ENCODE measurements at regions not wholly inside any gene's neighbourhood (a gene's known extent, or its start where the extent isn't known, plus 50 kb on each side); places are given as distances from the start of the nearest gene placed in this dataset.

DNA sequence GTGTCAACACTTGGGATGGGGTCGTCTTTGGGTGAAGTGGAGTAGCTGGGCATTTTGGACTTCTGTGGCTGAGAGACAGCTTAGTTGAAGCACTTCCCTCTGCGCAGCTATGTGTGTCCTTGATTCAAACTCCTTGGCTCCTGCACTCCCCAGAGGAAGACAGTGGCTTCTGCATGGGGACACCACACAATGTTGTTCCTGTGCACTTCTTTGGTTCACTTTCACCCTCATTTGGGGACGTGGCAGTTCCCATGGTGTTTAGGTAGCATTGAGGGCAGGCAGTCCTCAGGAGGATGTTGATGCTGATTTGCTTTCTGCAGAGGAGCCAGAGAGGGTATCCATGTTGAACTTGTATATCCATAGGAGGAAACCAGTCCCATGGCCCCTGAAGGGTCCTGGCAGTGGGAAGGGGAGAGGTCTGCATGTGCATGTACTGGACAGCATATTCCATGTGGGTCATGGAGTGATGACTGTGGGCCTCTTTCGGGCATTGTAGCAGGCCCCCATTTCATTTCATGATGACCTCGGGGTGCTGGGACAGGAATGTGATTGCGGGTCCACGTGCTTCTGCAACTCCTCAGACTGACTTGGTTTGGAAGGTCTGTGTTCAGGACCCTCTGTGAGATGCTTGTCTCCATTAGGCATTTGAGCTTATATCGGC lies 135.4 kb downstream of the SNRPN start:
- peaks cover 6% of the 10 kb centered on the region for H3K36me3 ChIP-seq (ENCODE audit: insufficient read depth, low read length)
- no peak overlapping the region for H3K27ac ChIP-seq (ENCODE audit: low read length)
- no peaks in the 10 kb centered on the region for H3F3A ChIP-seq (ENCODE audit: insufficient read depth, low read length, poor library complexity, severe bottlenecking)
- no peaks in the 10 kb centered on the region for H3K79me2 ChIP-seq (replicated peaks; ENCODE audit: insufficient read depth, low read length)
- H4K20me1 ChIP-seq (ENCODE audit: insufficient read depth), result no peaks in the 10 kb centered on the region
- peaks cover 13% of the 10 kb centered on the region for H3K9me3 ChIP-seq (ENCODE audit: low read length)
- no peak overlapping the region for H3K4me3 ChIP-seq (ENCODE audit: low read length)
- no peak overlapping the region for H3K9ac ChIP-seq (ENCODE audit: low read length)
- no peak overlapping the region for H2AFZ ChIP-seq (ENCODE audit: low read depth, low read length)
- H3K4me2 ChIP-seq (ENCODE audit: low read length), result no peak overlapping the region
- no peaks in the 10 kb centered on the region for H3K27me3 ChIP-seq (ENCODE audit: insufficient read depth, low read depth, low read length)
- H3K9me2 ChIP-seq (ENCODE audit: insufficient read depth, low read length), result no peaks in the 10 kb centered on the region
- TF ChIP-seq EZH2 (IDR thresholded peaks at IDR 0.05; ENCODE audit: borderline replicate concordance, insufficient read depth, low read length, poor library complexity, severe bottlenecking) (no peak), TAF1 (IDR thresholded peaks at IDR 0.05; ENCODE audit: low read depth) (no peak), RAD21 (conservative IDR thresholded peaks at IDR 0.05) (no peak), REST (IDR thresholded peaks at IDR 0.05; ENCODE audit: borderline replicate concordance) (no peak), POLR2AphosphoS5 (IDR thresholded peaks at IDR 0.05) (no peak), MXI1 (conservative IDR thresholded peaks at IDR 0.05; ENCODE audit: poor library complexity, severe bottlenecking) (no peak), EP300 (conservative IDR thresholded peaks at IDR 0.05; ENCODE audit: poor library complexity, severe bottlenecking) (no peak), SMC3 (conservative IDR thresholded peaks at IDR 0.05; ENCODE audit: poor library complexity) (no peak)
- TF ChIP-seq, protein P1, sequence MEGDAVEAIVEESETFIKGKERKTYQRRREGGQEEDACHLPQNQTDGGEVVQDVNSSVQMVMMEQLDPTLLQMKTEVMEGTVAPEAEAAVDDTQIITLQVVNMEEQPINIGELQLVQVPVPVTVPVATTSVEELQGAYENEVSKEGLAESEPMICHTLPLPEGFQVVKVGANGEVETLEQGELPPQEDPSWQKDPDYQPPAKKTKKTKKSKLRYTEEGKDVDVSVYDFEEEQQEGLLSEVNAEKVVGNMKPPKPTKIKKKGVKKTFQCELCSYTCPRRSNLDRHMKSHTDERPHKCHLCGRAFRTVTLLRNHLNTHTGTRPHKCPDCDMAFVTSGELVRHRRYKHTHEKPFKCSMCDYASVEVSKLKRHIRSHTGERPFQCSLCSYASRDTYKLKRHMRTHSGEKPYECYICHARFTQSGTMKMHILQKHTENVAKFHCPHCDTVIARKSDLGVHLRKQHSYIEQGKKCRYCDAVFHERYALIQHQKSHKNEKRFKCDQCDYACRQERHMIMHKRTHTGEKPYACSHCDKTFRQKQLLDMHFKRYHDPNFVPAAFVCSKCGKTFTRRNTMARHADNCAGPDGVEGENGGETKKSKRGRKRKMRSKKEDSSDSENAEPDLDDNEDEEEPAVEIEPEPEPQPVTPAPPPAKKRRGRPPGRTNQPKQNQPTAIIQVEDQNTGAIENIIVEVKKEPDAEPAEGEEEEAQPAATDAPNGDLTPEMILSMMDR (IDR thresholded peaks at IDR 0.05; ENCODE audit: poor library complexity, severe bottlenecking), result no peak

DNA sequence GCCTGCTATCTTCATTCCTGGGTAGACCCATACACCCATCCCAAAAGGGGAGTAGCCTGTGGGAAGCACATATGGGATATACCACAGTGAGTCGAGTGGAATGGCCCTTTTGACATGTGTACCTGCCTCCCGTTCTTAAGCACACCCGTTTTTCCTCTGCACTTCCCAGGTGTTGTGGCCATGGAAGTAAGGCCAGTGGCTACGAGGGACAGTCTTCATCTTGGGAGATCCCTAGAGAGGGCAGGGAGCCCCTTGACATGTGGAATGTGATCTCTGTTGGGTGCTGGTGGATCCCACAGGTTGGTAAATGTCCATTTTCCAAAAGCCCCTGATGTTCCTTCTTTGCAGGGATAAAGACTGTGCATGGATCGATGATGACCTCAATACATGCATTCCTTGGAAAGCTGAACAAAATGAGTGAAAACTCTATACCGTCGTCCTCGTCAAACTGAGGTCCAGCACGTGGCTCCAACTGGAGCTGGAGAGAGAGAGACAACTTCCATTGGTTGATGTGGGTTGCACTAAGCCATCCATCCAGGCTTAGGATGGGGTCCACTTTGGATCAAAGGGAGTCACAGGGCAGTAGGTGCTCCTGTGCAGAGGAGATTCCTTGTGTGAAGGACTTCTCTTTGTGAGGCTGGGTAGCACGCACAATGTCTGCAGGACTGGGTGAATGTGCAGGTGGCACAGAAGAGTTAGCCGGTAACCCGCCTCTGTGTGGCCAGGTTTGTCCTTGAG lies 136.8 kb downstream of the SNRPN start:
- H4K20me1 ChIP-seq (ENCODE audit: insufficient read depth), result no peaks in the 10 kb centered on the region
- H3K27me3 ChIP-seq (ENCODE audit: insufficient read depth, low read depth, low read length), result no peaks in the 10 kb centered on the region
- no peaks in the 10 kb centered on the region for H3F3A ChIP-seq (ENCODE audit: insufficient read depth, low read length, poor library complexity, severe bottlenecking)
- H3K4me2 ChIP-seq (ENCODE audit: low read length), result no peak overlapping the region
- no peak overlapping the region for H3K27ac ChIP-seq (ENCODE audit: low read length)
- H3K9me3 ChIP-seq (ENCODE audit: low read length), result peaks cover 12% of the 10 kb centered on the region
- TF ChIP-seq SMC3 (conservative IDR thresholded peaks at IDR 0.05; ENCODE audit: poor library complexity) (no peak), TAF1 (IDR thresholded peaks at IDR 0.05; ENCODE audit: low read depth) (no peak), RAD21 (conservative IDR thresholded peaks at IDR 0.05) (no peak), POLR2AphosphoS5 (IDR thresholded peaks at IDR 0.05) (no peak), REST (IDR thresholded peaks at IDR 0.05; ENCODE audit: borderline replicate concordance) (no peak), EP300 (conservative IDR thresholded peaks at IDR 0.05; ENCODE audit: poor library complexity, severe bottlenecking) (no peak), MXI1 (conservative IDR thresholded peaks at IDR 0.05; ENCODE audit: poor library complexity, severe bottlenecking) (no peak), EZH2 (IDR thresholded peaks at IDR 0.05; ENCODE audit: borderline replicate concordance, insufficient read depth, low read length, poor library complexity, severe bottlenecking) (no peak)
- TF ChIP-seq, protein P1 (IDR thresholded peaks at IDR 0.05; ENCODE audit: poor library complexity, severe bottlenecking), result no peak
- H3K4me3 ChIP-seq (ENCODE audit: low read length), result no peak overlapping the region
- no peak overlapping the region for H3K9ac ChIP-seq (ENCODE audit: low read length)
- H2AFZ ChIP-seq (ENCODE audit: low read depth, low read length), result no peak overlapping the region
- peaks cover 3% of the 10 kb centered on the region for H3K79me2 ChIP-seq (replicated peaks; ENCODE audit: insufficient read depth, low read length)
- no peaks in the 10 kb centered on the region for H3K9me2 ChIP-seq (ENCODE audit: insufficient read depth, low read length)
- H3K36me3 ChIP-seq (ENCODE audit: insufficient read depth, low read length), result peaks cover 6% of the 10 kb centered on the region
